ENCODE measurements at regions not wholly inside any gene's neighbourhood (a gene's known extent, or its start where the extent isn't known, plus 50 kb on each side); places are given as distances from the start of the nearest gene placed in this dataset.

DNA sequence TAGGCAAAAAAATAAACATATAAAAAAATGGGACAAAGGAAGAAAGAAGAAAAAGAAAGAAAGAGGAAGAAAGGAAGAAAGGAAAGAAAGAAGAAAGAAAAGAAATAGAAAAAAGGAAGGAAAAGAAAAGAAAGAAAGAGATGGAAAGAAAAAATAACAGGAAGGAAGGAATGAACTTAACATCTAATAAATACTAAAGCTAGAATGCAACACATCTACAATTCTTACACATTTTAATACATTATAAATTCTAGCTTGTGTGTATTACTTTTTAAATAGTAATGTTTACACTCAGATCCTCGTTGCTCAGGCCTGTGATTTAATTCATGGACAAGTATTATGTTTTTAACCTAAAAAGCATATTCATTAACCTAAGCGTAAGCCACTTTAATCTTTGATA lies 703.0 kb upstream of the KIF2B start (continued):
- TF ChIP-seq, protein P1, sequence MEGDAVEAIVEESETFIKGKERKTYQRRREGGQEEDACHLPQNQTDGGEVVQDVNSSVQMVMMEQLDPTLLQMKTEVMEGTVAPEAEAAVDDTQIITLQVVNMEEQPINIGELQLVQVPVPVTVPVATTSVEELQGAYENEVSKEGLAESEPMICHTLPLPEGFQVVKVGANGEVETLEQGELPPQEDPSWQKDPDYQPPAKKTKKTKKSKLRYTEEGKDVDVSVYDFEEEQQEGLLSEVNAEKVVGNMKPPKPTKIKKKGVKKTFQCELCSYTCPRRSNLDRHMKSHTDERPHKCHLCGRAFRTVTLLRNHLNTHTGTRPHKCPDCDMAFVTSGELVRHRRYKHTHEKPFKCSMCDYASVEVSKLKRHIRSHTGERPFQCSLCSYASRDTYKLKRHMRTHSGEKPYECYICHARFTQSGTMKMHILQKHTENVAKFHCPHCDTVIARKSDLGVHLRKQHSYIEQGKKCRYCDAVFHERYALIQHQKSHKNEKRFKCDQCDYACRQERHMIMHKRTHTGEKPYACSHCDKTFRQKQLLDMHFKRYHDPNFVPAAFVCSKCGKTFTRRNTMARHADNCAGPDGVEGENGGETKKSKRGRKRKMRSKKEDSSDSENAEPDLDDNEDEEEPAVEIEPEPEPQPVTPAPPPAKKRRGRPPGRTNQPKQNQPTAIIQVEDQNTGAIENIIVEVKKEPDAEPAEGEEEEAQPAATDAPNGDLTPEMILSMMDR (conservative IDR thresholded peaks at IDR 0.05; ENCODE audit: low read depth in 2 of 2) = no peak
- TF ChIP-seq, protein P2, sequence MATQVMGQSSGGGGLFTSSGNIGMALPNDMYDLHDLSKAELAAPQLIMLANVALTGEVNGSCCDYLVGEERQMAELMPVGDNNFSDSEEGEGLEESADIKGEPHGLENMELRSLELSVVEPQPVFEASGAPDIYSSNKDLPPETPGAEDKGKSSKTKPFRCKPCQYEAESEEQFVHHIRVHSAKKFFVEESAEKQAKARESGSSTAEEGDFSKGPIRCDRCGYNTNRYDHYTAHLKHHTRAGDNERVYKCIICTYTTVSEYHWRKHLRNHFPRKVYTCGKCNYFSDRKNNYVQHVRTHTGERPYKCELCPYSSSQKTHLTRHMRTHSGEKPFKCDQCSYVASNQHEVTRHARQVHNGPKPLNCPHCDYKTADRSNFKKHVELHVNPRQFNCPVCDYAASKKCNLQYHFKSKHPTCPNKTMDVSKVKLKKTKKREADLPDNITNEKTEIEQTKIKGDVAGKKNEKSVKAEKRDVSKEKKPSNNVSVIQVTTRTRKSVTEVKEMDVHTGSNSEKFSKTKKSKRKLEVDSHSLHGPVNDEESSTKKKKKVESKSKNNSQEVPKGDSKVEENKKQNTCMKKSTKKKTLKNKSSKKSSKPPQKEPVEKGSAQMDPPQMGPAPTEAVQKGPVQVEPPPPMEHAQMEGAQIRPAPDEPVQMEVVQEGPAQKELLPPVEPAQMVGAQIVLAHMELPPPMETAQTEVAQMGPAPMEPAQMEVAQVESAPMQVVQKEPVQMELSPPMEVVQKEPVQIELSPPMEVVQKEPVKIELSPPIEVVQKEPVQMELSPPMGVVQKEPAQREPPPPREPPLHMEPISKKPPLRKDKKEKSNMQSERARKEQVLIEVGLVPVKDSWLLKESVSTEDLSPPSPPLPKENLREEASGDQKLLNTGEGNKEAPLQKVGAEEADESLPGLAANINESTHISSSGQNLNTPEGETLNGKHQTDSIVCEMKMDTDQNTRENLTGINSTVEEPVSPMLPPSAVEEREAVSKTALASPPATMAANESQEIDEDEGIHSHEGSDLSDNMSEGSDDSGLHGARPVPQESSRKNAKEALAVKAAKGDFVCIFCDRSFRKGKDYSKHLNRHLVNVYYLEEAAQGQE (IDR thresholded peaks at IDR 0.05; ENCODE audit: unreplicated experiment) = no peak

DNA sequence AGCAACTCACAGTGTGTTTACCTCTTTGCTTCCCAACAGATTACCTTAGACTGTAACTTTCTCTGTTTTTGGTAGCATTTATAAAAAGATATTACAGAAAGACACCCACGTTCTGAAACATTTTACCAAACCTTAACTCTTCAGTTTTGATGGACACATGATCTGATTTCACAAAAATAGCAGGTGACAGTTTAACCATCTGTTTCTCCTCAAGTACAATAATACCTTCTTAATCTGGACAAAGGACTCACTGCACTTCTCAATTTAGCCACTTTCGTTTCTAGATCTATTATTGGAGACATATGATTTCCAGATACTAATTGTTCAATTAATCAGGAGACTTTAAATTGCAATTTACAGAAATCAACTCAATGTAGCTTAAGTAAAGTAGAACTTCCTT lies 703.8 kb upstream of the KIF2B start:
- no peaks in the 10 kb centered on the region for H3F3A ChIP-seq (replicated peaks; ENCODE audit: low read depth)
- no peak for DNase-seq (ENCODE audit: low spot score)
- H3K4me1 ChIP-seq (ENCODE audit: insufficient read depth) = peaks cover 4% of the 10 kb centered on the region; the same call in 1 of the 2 replicates
- Mint-ChIP-seq H3K4me1 (no peaks in the 10 kb centered on the region), H3K27ac (no peak overlapping the region), H3K9me3 (peaks cover 28% of the 10 kb centered on the region), H3K4me3 (no peak overlapping the region), H3K36me3 (ENCODE audit: low read depth) (peaks cover 26% of the 10 kb centered on the region), H3K27me3 (ENCODE audit: insufficient read depth, low read depth, poor library complexity) (no peaks in the 10 kb centered on the region)
- H4K20me1 ChIP-seq (replicated peaks; ENCODE audit: insufficient read depth) = no peaks in the 10 kb centered on the region
- no peaks in the 10 kb centered on the region for H3K9me2 ChIP-seq (ENCODE audit: insufficient read depth)
- H2AFZ ChIP-seq = no peak overlapping the region
- H3K4me3 ChIP-seq = no peak overlapping the region
- no peak overlapping the region for H3K27ac ChIP-seq (ENCODE audit: low read depth)
- no peaks in the 10 kb centered on the region for H3K79me2 ChIP-seq (replicated peaks; ENCODE audit: insufficient read depth)
- no peak for ATAC-seq
- no peaks in the 10 kb centered on the region for H3K27me3 ChIP-seq (ENCODE audit: insufficient read depth)
- no peak overlapping the region for H3K4me2 ChIP-seq
- no peaks in the 10 kb centered on the region for H3K36me3 ChIP-seq (ENCODE audit: insufficient read depth)
- TF ChIP-seq EZH2 (IDR thresholded peaks at IDR 0.05; ENCODE audit: low read depth, unreplicated experiment) (no peak), ZNF331 (CRISPR knock-in tag; IDR thresholded peaks at IDR 0.05; ENCODE audit: low read depth) (no peak), STAT1 (IDR thresholded peaks at IDR 0.05; ENCODE audit: unreplicated experiment) (no peak), CREB1 (CRISPR knock-in tag; IDR thresholded peaks at IDR 0.05; ENCODE audit: low read depth) (no peak), ETS1 (IDR thresholded peaks at IDR 0.05) (no peak)
- TF ChIP-seq, protein P3, sequence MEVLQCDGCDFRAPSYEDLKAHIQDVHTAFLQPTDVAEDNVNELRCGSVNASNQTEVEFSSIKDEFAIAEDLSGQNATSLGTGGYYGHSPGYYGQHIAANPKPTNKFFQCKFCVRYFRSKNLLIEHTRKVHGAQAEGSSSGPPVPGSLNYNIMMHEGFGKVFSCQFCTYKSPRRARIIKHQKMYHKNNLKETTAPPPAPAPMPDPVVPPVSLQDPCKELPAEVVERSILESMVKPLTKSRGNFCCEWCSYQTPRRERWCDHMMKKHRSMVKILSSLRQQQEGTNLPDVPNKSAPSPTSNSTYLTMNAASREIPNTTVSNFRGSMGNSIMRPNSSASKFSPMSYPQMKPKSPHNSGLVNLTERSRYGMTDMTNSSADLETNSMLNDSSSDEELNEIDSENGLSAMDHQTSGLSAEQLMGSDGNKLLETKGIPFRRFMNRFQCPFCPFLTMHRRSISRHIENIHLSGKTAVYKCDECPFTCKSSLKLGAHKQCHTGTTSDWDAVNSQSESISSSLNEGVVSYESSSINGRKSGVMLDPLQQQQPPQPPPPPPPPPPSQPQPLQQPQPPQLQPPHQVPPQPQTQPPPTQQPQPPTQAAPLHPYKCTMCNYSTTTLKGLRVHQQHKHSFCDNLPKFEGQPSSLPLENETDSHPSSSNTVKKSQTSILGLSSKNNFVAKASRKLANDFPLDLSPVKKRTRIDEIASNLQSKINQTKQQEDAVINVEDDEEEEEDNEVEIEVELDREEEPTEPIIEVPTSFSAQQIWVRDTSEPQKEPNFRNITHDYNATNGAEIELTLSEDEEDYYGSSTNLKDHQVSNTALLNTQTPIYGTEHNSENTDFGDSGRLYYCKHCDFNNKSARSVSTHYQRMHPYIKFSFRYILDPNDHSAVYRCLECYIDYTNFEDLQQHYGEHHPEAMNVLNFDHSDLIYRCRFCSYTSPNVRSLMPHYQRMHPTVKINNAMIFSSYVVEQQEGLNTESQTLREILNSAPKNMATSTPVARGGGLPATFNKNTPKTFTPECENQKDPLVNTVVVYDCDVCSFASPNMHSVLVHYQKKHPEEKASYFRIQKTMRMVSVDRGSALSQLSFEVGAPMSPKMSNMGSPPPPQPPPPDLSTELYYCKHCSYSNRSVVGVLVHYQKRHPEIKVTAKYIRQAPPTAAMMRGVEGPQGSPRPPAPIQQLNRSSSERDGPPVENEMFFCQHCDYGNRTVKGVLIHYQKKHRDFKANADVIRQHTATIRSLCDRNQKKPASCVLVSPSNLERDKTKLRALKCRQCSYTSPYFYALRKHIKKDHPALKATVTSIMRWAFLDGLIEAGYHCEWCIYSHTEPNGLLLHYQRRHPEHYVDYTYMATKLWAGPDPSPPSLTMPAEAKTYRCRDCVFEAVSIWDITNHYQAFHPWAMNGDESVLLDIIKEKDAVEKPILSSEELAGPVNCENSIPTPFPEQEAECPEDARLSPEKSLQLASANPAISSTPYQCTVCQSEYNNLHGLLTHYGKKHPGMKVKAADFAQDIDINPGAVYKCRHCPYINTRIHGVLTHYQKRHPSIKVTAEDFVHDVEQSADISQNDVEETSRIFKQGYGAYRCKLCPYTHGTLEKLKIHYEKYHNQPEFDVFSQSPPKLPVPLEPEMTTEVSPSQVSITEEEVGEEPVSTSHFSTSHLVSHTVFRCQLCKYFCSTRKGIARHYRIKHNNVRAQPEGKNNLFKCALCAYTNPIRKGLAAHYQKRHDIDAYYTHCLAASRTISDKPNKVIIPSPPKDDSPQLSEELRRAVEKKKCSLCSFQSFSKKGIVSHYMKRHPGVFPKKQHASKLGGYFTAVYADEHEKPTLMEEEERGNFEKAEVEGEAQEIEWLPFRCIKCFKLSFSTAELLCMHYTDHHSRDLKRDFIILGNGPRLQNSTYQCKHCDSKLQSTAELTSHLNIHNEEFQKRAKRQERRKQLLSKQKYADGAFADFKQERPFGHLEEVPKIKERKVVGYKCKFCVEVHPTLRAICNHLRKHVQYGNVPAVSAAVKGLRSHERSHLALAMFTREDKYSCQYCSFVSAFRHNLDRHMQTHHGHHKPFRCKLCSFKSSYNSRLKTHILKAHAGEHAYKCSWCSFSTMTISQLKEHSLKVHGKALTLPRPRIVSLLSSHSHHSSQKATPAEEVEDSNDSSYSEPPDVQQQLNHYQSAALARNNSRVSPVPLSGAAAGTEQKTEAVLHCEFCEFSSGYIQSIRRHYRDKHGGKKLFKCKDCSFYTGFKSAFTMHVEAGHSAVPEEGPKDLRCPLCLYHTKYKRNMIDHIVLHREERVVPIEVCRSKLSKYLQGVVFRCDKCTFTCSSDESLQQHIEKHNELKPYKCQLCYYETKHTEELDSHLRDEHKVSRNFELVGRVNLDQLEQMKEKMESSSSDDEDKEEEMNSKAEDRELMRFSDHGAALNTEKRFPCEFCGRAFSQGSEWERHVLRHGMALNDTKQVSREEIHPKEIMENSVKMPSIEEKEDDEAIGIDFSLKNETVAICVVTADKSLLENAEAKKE (CRISPR knock-in tag; IDR thresholded peaks at IDR 0.05) = no peak
- TF ChIP-seq, protein P2 (IDR thresholded peaks at IDR 0.05; ENCODE audit: unreplicated experiment) = no peak

Measured in GM23338 (cell line).